ENCODE measurements at regions not wholly inside any gene's neighbourhood (a gene's known extent, or its start where the extent isn't known, plus 50 kb on each side); places are given as distances from the start of the nearest gene placed in this dataset.

DNA sequence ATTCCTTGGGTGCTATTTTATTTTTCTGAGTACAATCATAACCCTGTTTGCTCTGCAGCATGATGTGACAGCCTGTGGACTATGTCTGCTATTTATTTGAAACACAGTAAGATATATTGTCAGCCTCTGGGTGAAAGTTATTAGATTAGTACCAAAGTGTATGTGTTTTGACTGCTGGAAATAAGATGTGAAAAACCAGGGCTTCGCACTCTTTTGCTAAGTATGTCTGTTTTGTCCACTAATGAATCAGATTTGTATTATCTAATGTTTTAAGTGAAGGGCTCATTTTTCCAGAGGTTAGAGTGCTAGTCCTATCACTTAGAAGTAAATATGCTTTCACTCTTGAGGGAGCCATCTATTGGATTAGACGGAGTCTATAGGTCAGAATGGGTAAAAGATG is 569.8 kb upstream of the FZD8 start:
- WGBS, 2 donors = 84 to 85% methylated on average over 2 of the region's 2 CpGs
- no peak overlapping the region for H3K4me3 ChIP-seq
- H3K36me3 ChIP-seq = no peaks in the 10 kb centered on the region
- no peaks in the 10 kb centered on the region for H3K4me1 ChIP-seq
- TF ChIP-seq EP300 (IDR thresholded peaks at IDR 0.05) (no peak), POLR2AphosphoS5 (IDR thresholded peaks at IDR 0.05) (no peak), POLR2A (IDR thresholded peaks at IDR 0.05) (no peak)
- TF ChIP-seq, protein P1, sequence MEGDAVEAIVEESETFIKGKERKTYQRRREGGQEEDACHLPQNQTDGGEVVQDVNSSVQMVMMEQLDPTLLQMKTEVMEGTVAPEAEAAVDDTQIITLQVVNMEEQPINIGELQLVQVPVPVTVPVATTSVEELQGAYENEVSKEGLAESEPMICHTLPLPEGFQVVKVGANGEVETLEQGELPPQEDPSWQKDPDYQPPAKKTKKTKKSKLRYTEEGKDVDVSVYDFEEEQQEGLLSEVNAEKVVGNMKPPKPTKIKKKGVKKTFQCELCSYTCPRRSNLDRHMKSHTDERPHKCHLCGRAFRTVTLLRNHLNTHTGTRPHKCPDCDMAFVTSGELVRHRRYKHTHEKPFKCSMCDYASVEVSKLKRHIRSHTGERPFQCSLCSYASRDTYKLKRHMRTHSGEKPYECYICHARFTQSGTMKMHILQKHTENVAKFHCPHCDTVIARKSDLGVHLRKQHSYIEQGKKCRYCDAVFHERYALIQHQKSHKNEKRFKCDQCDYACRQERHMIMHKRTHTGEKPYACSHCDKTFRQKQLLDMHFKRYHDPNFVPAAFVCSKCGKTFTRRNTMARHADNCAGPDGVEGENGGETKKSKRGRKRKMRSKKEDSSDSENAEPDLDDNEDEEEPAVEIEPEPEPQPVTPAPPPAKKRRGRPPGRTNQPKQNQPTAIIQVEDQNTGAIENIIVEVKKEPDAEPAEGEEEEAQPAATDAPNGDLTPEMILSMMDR (IDR thresholded peaks at IDR 0.05) = no peak
- no peaks in the 10 kb centered on the region for H3K27me3 ChIP-seq
- no peaks in the 10 kb centered on the region for H3K9me3 ChIP-seq
- no peak for DNase-seq
- no peak overlapping the region for H3K27ac ChIP-seq
- intact Hi-C loops (cut with DNase I) = no loop called here

DNA sequence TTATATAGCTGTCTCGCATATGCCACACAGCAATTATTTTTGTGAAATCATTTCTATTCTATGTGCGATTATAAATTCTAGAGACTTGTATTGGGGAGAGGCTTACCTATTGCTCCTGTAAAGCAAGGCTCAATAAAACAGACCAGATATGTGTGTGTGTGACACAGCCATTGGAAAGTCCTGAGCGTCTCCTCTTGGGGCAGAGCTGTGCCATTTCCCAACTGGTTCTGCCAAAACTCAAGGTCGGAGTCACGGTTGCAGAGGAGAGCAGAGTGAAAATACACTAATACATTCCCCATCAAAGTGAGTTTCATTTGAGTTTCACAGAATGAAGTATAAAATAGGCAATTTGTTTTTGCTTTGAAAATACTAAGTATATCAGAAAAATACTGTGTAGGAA is 567.4 kb upstream of the FZD8 start:
- intact Hi-C loops (cut with DNase I) = no loop called here
- Histone ChIP-seq H3K4me1 (no peaks in the 10 kb centered on the region), H3K4me3 (no peak overlapping the region), H3K27me3 (no peaks in the 10 kb centered on the region), H3K9me3 (no peaks in the 10 kb centered on the region), H3K36me3 (no peaks in the 10 kb centered on the region), H3K27ac (no peak overlapping the region)
- TF ChIP-seq EP300 (IDR thresholded peaks at IDR 0.05) (no peak), POLR2A (IDR thresholded peaks at IDR 0.05) (no peak), POLR2AphosphoS5 (IDR thresholded peaks at IDR 0.05) (no peak)
- TF ChIP-seq, protein P1 (IDR thresholded peaks at IDR 0.05) = no peak
- DNase-seq = no peak
- WGBS, 2 donors = 86 to 96% methylated on average over 5 of the region's 5 CpGs

DNA sequence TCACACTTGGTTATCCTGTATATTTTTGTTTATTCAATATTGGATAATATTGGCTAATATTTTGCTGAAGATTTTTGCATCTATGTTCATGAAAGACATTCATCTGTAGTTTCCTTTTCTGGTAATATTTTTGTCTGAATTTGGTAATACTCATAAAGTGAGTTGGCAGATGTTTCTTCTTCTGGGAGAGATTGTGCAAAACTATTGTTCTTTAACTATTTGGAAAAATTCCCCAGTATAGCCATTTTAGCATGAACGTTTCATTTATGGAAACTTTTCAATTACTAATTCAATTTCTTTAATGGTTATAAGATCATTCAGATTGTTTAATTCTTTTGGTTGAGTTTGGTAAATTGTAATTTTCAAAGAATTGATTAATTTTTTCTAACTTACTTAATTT is 560.8 kb upstream of the FZD8 start:
- Histone ChIP-seq H3K4me3 (no peak overlapping the region), H3K9me3 (peaks cover 0 to 8% (median 0%) of the 10 kb centered on the region in 4 donors), H3K4me1 (no peaks in the 10 kb centered on the region), H3K27ac (no peak overlapping the region), H3K27me3 (no peaks in the 10 kb centered on the region), H3K36me3 (no peaks in the 10 kb centered on the region)
- TF ChIP-seq, protein P1 (IDR thresholded peaks at IDR 0.05) = no peak
- WGBS, 2 donors = 63 to 64% methylated on average over 1 of the region's 1 CpG
- intact Hi-C loops (cut with DNase I) = no loop called here
- DNase-seq = no peak

DNA sequence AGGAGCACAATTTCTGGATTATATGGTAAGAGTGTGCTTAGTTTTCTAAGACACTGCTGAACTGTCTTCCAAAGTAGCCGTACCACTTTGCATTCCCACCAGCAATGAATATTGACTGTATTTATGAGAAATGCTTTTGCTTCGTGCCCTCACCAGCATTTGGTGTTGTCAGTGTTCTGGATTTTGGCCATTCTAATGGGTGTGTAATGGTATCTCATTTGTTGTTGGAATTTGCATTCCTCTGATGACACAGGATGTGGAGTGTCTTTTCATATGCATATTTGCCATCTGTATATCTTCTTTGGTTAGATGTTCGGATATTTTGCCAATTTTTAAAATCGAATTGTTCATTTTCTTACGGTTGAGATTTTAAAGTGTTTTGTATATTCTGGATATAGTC is 558.5 kb upstream of the FZD8 start:
- Histone ChIP-seq H3K9me3 (peaks cover 0 to 8% (median 0%) of the 10 kb centered on the region in 4 donors), H3K27ac (no peak overlapping the region), H3K36me3 (no peaks in the 10 kb centered on the region), H3K27me3 (no peaks in the 10 kb centered on the region), H3K4me1 (no peaks in the 10 kb centered on the region), H3K4me3 (no peak overlapping the region)
- WGBS, 2 donors = 86 to 87% methylated on average over 5 of the region's 5 CpGs
- intact Hi-C loops (cut with DNase I) = no loop called here
- TF ChIP-seq POLR2A (IDR thresholded peaks at IDR 0.05) (no peak), EP300 (IDR thresholded peaks at IDR 0.05) (no peak), POLR2AphosphoS5 (IDR thresholded peaks at IDR 0.05) (no peak)
- TF ChIP-seq, protein P1 (IDR thresholded peaks at IDR 0.05) = no peak
- DNase-seq = no peak

DNA sequence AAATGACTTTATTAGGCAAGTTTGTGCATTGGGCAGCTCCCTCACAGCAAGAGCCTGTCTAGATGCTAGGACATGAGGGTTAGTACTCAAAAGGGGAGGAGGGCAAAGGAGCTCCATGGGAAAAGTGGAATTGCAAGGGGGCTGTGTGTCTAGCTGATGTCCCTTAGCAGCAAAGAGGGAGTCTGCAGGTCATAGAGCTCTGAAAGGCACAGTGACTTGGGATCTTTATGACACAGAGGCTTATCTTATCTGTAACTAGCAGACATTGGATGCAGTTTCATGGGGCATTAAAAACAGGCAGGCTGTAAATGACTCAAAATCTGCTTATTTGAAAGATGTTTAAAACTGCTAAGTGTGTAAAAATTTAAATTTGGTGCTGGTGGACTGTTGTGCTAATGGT is 556.2 kb upstream of the FZD8 start:
- intact Hi-C loops (cut with DNase I) = no loop called here
- no peak for DNase-seq
- TF ChIP-seq, protein P1 (IDR thresholded peaks at IDR 0.05) = no peak
- TF ChIP-seq POLR2AphosphoS5 (IDR thresholded peaks at IDR 0.05) = no peak
- TF ChIP-seq POLR2A (IDR thresholded peaks at IDR 0.05) = no peak
- no peak for TF ChIP-seq EP300 (IDR thresholded peaks at IDR 0.05)

More for the DNA sequence above, 556.2 kb upstream of the FZD8 start:
- Histone ChIP-seq H3K36me3 (no peaks in the 10 kb centered on the region), H3K9me3 (peaks cover 0 to 8% (median 0%) of the 10 kb centered on the region in 4 donors), H3K27ac (no peak overlapping the region), H3K27me3 (no peaks in the 10 kb centered on the region), H3K4me3 (no peak overlapping the region), H3K4me1 (no peaks in the 10 kb centered on the region)
